GM23338 (cell line): ENCODE measurements at regions not wholly inside any gene's neighbourhood (a gene's known extent, or its start where the extent isn't known, plus 50 kb on each side); places are given as distances from the start of the nearest gene placed in this dataset.

ENCODE experiments used
- ATAC-seq: fragments of 200-7000 bp; cut with Tn5 transposase; 3 replicates; pipeline ENCODE4 v1.9.1; 2020
- DNase-seq: peaks from one replicate; pipeline ENCODE4 v3.0.0-alpha.2; 2015; ENCODE audit warnings: low spot score
- H2AFZ ChIP-seq: fragments of 200-600 bp; sonication (generic); 2 replicates; pipeline ENCODE4 v1.8.0; 2016; ENCODE audit warnings: antibody characterized with exemption, mild to moderate bottlenecking, moderate library complexity
- H3F3A ChIP-seq: fragments of 200-600 bp; sonication (generic); replicated peaks from 2 replicates; pipeline ENCODE4 v1.8.0; 2017; ENCODE audit warnings: antibody characterized with exemption, mixed run types, low read depth
- H3K27ac ChIP-seq: fragments of 200-600 bp; sonication (generic); 2 replicates; pipeline ENCODE4 v1.6.1; 2016; ENCODE audit warnings: low read depth
- H3K27me3 ChIP-seq: fragments of 200-600 bp; sonication (generic); 2 replicates; pipeline ENCODE4 v1.8.0; 2016; ENCODE audit warnings: mild to moderate bottlenecking, mixed run types, moderate library complexity; ENCODE audit not compliant: insufficient read depth
- H3K36me3 ChIP-seq: fragments of 200-600 bp; sonication (generic); 2 replicates; pipeline ENCODE4 v1.8.0; 2016; ENCODE audit warnings: mild to moderate bottlenecking; ENCODE audit not compliant: insufficient read depth
- H3K4me1 ChIP-seq: fragments of 200-600 bp; sonication (generic); 2 replicates; pipeline ENCODE4 v1.8.0; 2016; ENCODE audit warnings: mild to moderate bottlenecking, moderate library complexity; ENCODE audit not compliant: insufficient read depth
- H3K4me2 ChIP-seq: fragments of 200-600 bp; sonication (generic); 2 replicates; pipeline ENCODE4 v1.7.1; 2017; ENCODE audit warnings: mixed run types
- H3K4me3 ChIP-seq: fragments of 200-600 bp; sonication (generic); 2 replicates; pipeline ENCODE4 v1.6.1; 2016; ENCODE audit warnings: mixed run types
- H3K79me2 ChIP-seq: fragments of 200-600 bp; sonication (generic); replicated peaks from 2 replicates; pipeline ENCODE4 v1.8.0; 2017; ENCODE audit warnings: mild to moderate bottlenecking; ENCODE audit not compliant: insufficient read depth
- H3K9me2 ChIP-seq: fragments of 200-600 bp; sonication (generic); 2 replicates; pipeline ENCODE4 v1.8.0; 2017; ENCODE audit not compliant: insufficient read depth
- H4K20me1 ChIP-seq: fragments of 200-600 bp; sonication (generic); replicated peaks from 2 replicates; pipeline ENCODE4 v1.8.0; 2017; ENCODE audit warnings: mild to moderate bottlenecking; ENCODE audit not compliant: insufficient read depth
- H3K27ac Mint-ChIP-seq: 2 replicates; pipeline ENCODE4 v1.8.0; 2020; ENCODE audit warnings: inconsistent platforms, mild to moderate bottlenecking, moderate library complexity, mixed read lengths
- H3K27me3 Mint-ChIP-seq: 3 replicates; pipeline ENCODE4 v1.8.0; 2022; ENCODE audit warnings: low read depth, mild to moderate bottlenecking, moderate library complexity, mixed read lengths, inconsistent platforms; ENCODE audit not compliant: insufficient read depth, poor library complexity
- H3K36me3 Mint-ChIP-seq: 3 replicates; pipeline ENCODE4 v1.8.0; 2021; ENCODE audit warnings: low read depth, mild to moderate bottlenecking, inconsistent platforms, moderate library complexity, mixed read lengths
- H3K4me1 Mint-ChIP-seq: 3 replicates; pipeline ENCODE4 v1.8.0; 2020; ENCODE audit warnings: mild to moderate bottlenecking, inconsistent platforms, mixed read lengths
- H3K4me3 Mint-ChIP-seq: 3 replicates; pipeline ENCODE4 v1.8.0; 2021; ENCODE audit warnings: moderate library complexity, mild to moderate bottlenecking, inconsistent platforms, mixed read lengths
- H3K9me3 Mint-ChIP-seq: 3 replicates; pipeline ENCODE4 v1.8.0; 2020; ENCODE audit warnings: moderate library complexity, mild to moderate bottlenecking, inconsistent platforms, mixed read lengths
- CREB1 ChIP-seq: fragments of 250-450 bp; sonication (Bioruptor Pico); IDR thresholded peaks from 2 replicates; pipeline ENCODE4 v1.5.0; 2020; ENCODE audit warnings: low read depth, mild to moderate bottlenecking, moderate library complexity
- EZH2 ChIP-seq: fragments of 200-600 bp; sonication (generic); IDR thresholded peaks from one replicate; pipeline ENCODE4 v1.8.0; 2017; ENCODE audit warnings: antibody characterized with exemption, mild to moderate bottlenecking, low read depth; ENCODE audit not compliant: unreplicated experiment
- EZH2phosphoT487 ChIP-seq: fragments of 200-600 bp; sonication (generic); IDR thresholded peaks from one replicate; pipeline ENCODE4 v1.8.1; 2018; ENCODE audit warnings: antibody characterized with exemption; ENCODE audit not compliant: unreplicated experiment
- JUNB ChIP-seq: IDR thresholded peaks from one replicate; pipeline ENCODE4 v1.6.1; 2016; ENCODE audit warnings: antibody characterized with exemption; ENCODE audit not compliant: unreplicated experiment
- NANOG ChIP-seq: IDR thresholded peaks from 2 replicates; pipeline ENCODE4 v1.6.1; 2016; ENCODE audit warnings: antibody characterized with exemption, borderline replicate concordance
- POLR2AphosphoS5 ChIP-seq: IDR thresholded peaks from 2 replicates; pipeline ENCODE4 v1.6.1; 2016; ENCODE audit warnings: antibody characterized with exemption, low read depth
- STAT1 ChIP-seq: IDR thresholded peaks from one replicate; pipeline ENCODE4 v1.6.1; 2016; ENCODE audit warnings: antibody characterized with exemption; ENCODE audit not compliant: unreplicated experiment
- ZNF462 ChIP-seq: fragments of 250-450 bp; sonication (Bioruptor Pico); IDR thresholded peaks from 2 replicates; pipeline ENCODE4 v1.5.0; 2020; ENCODE audit warnings: mild to moderate bottlenecking, moderate library complexity

GRCh38 chr6:139904158-139904533, 529.7 kb upstream of the CITED2 start (continued):
- TF ChIP-seq ZNF462, result no peak
- TF ChIP-seq EZH2phosphoT487, result no peak
- no peak for TF ChIP-seq STAT1

- H3K4me3 Mint-ChIP-seq, result no peak overlapping the region
- no peaks in the 10 kb centered on the region for H3K27me3 Mint-ChIP-seq
- H2AFZ ChIP-seq, result no peak overlapping the region
- H3K27ac ChIP-seq, result no peak overlapping the region
- no peaks in the 10 kb centered on the region for H3F3A ChIP-seq
- ATAC-seq, result no peak
- no peaks in the 10 kb centered on the region for H4K20me1 ChIP-seq
- H3K27ac Mint-ChIP-seq, result no peak overlapping the region
- H3K27me3 ChIP-seq, result no peaks in the 10 kb centered on the region
- no peak overlapping the region for H3K4me3 ChIP-seq
- peaks cover 12% of the 10 kb centered on the region for H3K4me1 Mint-ChIP-seq
- H3K4me1 ChIP-seq, result peaks cover 8% of the 10 kb centered on the region
- H3K9me3 Mint-ChIP-seq, result no peaks in the 10 kb centered on the region
- H3K36me3 Mint-ChIP-seq, result peaks cover 8% of the 10 kb centered on the region; the same call in 2 of the 3 replicates
- no peaks in the 10 kb centered on the region for H3K79me2 ChIP-seq
- DNase-seq, result no peak
- H3K36me3 ChIP-seq, result no peaks in the 10 kb centered on the region
- H3K4me2 ChIP-seq, result no peak overlapping the region
- no peaks in the 10 kb centered on the region for H3K9me2 ChIP-seq
- TF ChIP-seq NANOG, result no peak
- TF ChIP-seq JUNB, result no peak
- no peak for TF ChIP-seq STAT1
- no peak for TF ChIP-seq ZNF462
- no peak for TF ChIP-seq POLR2AphosphoS5
- TF ChIP-seq CREB1 (CRISPR knock-in tag), result no peak
- TF ChIP-seq EZH2, result no peak
These were observed 529.1 kb upstream of the CITED2 start for GRCh38 chr6:139903411-139904157.
